ACC112 (cell line): ENCODE measurements at regions not wholly inside any gene's neighbourhood (a gene's known extent, or its start where the extent isn't known, plus 50 kb on each side); places are given as distances from the start of the nearest gene placed in this dataset.

Source experiments
- H2AFZ ChIP-seq: fragments of 200-600 bp; sonication (generic); one replicate; pipeline ENCODE4 v1.6.0; 2017; ENCODE audit warnings: antibody characterized with exemption, low read length; ENCODE audit not compliant: unreplicated experiment
- H3K27ac ChIP-seq: fragments of 200-600 bp; sonication (generic); 2 replicates; pipeline ENCODE4 v1.5.1; 2014; ENCODE audit warnings: low read depth, mild to moderate bottlenecking, antibody characterized with exemption, low read length, moderate library complexity
- H3K27me3 ChIP-seq: fragments of 200-600 bp; sonication (generic); 2 replicates; pipeline ENCODE4 v1.6.1; 2014; ENCODE audit warnings: mild to moderate bottlenecking, antibody characterized with exemption, low read length, moderate library complexity, mixed read lengths; ENCODE audit not compliant: insufficient read depth
- H3K36me3 ChIP-seq: fragments of 200-600 bp; sonication (generic); 2 replicates; pipeline ENCODE4 v1.6.1; 2016; ENCODE audit warnings: mild to moderate bottlenecking, antibody characterized with exemption, low read length, moderate library complexity, mixed read lengths; ENCODE audit not compliant: insufficient read depth
- H3K4me1 ChIP-seq: fragments of 200-600 bp; sonication (generic); one replicate; pipeline ENCODE4 v1.6.1; 2016; ENCODE audit warnings: low read length, mixed read lengths; ENCODE audit not compliant: insufficient read depth, unreplicated experiment, control insufficient read depth
- H3K4me3 ChIP-seq: fragments of 200-600 bp; sonication (generic); 2 replicates; pipeline ENCODE4 v1.5.1; 2014; ENCODE audit warnings: mild to moderate bottlenecking, low read depth, low read length
- H3K79me2 ChIP-seq: fragments of 200-600 bp; sonication (generic); one replicate; pipeline ENCODE4 v1.6.0; 2016; ENCODE audit warnings: low read length; ENCODE audit not compliant: control insufficient read depth, unreplicated experiment, insufficient read depth

DNA sequence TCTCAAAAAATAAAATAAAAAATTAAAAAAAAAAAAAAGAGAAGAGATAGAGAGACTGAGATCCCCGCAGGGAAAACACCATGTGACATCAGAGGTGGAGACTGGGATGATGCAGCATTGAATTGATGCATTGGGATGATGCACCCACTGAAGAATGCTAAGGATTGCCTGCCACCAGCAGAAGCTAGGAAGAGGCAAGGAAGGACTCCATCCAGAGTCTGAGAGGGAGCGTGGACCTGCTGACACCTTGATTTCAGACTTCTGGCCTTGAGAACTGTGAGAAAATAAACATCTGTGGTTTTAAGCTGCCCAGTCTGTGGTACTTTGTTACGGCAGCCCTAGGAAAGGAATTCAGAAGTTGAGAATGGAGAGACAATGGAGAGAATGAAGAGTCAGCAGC lies 89.8 kb upstream of the PRPS1L1 start:
- Histone ChIP-seq H3K36me3 (no peaks in the 10 kb centered on the region), H3K79me2 (no peaks in the 10 kb centered on the region), H3K27ac (no peak overlapping the region), H3K4me3 (no peak overlapping the region), H2AFZ (no peak overlapping the region), H3K27me3 (no peaks in the 10 kb centered on the region), H3K4me1 (no peaks in the 10 kb centered on the region)

DNA sequence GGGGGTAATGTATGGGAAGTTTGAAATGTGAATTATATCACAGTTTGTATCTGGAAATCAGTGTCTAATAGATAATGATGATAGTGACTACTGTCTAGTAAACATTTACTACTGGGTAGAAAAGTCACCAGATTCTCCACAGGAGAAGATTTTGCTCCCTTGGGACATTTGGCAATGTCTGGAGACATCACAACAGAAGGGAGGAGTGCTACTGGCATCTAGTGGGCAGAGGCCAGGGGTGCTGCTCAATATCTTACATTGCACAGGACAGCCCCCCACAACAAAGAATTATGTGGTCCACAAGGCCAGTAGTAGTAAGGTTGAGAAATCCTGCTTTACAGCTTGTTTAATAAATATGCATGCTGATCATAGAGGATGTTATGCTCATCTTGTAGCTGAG lies 92.3 kb upstream of the PRPS1L1 start:
- no peaks in the 10 kb centered on the region for H3K4me1 ChIP-seq
- no peak overlapping the region for H3K27ac ChIP-seq
- H3K27me3 ChIP-seq: no peaks in the 10 kb centered on the region

DNA sequence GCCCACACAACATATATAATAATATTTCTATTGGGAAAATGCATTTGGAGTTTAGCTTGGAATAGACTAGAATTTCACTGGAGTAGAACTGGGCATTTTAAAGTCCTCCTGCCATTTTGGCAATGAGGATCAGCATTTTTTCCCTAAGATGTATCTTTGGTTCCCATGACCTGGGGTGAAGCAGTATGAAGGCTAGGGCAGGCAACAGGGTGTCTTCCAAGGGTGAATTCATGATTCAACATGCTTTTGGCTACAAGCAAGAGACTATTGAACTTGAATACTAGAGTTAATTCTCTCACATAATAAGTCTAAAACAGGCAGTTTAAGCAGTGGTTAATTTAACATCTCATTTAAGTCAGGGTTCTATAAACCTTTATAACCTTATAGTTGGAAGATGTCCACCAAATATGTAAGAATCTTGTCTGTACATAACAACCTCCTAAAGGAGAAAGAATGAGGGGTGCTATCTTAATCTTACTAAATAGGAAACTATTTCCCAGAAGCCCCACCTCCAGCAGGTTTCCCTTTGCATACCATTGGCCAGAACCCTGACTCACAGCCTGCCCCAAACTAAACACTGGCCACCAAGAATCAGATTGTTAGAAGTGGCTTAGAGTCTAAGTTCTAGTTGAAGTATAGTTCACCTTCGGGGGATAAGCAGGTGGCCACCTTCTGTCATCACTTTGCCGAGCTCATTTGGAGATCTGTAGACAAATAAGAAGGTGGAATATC lies 96.0 kb upstream of the PRPS1L1 start:
- no peak overlapping the region for H2AFZ ChIP-seq
- no peak overlapping the region for H3K27ac ChIP-seq
- no peak overlapping the region for H3K4me3 ChIP-seq
- no peaks in the 10 kb centered on the region for H3K79me2 ChIP-seq
- no peaks in the 10 kb centered on the region for H3K36me3 ChIP-seq
- H3K27me3 ChIP-seq: no peaks in the 10 kb centered on the region
- H3K4me1 ChIP-seq: no peaks in the 10 kb centered on the region

More for the DNA sequence above, 92.3 kb upstream of the PRPS1L1 start:
- H3K79me2 ChIP-seq: no peaks in the 10 kb centered on the region
- no peak overlapping the region for H3K4me3 ChIP-seq
- H3K36me3 ChIP-seq: no peaks in the 10 kb centered on the region
- no peak overlapping the region for H2AFZ ChIP-seq

DNA sequence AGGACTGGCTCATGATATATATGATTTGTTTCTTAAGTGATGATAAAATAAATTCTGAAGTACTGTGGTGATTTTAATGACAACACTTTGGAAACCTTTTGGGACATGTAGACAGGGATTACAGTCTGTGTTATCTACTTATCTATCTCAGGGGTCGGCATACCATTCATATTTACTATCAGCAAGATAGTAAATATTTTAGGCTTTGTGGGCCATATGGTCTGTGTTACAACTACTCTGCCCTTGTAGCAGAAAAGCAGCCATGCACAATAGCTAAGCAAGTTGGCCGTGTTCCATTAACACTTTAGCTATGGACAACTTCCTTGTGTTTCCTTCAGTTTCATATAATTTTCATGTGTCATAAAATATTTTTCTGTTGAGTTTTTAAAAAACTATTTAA lies 97.8 kb upstream of the PRPS1L1 start:
- Histone ChIP-seq H3K36me3 (no peaks in the 10 kb centered on the region), H2AFZ (no peak overlapping the region), H3K27ac (no peak overlapping the region), H3K4me1 (no peaks in the 10 kb centered on the region), H3K4me3 (no peak overlapping the region), H3K27me3 (no peaks in the 10 kb centered on the region), H3K79me2 (no peaks in the 10 kb centered on the region)

DNA sequence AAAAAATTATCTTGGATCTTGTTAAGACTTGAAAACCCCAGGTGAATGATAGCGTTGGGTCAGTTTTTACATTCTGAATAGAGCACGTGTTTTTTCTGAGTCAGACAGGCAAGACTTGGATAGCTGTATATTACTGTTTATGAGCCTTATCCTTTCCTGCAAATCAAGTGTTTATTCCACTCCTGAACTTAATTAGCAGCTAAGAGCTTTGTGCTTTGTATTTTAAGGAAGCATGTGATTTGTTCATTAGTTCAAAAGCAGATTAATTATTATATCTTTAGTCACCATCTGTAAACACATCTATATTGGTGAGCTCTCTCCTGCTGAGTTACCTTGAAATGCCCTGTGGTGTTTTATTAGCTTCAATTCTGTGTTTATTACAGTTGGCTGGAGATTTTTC lies 98.6 kb upstream of the PRPS1L1 start:
- no peaks in the 10 kb centered on the region for H3K79me2 ChIP-seq
- H3K27ac ChIP-seq: no peak overlapping the region
- no peaks in the 10 kb centered on the region for H3K36me3 ChIP-seq
- H3K4me3 ChIP-seq: no peak overlapping the region
- no peaks in the 10 kb centered on the region for H3K27me3 ChIP-seq
- H2AFZ ChIP-seq: no peak overlapping the region
- H3K4me1 ChIP-seq: no peaks in the 10 kb centered on the region

GRCh38 chr7:18128846-18129245 lies 101.2 kb upstream of the PRPS1L1 start:
- Histone ChIP-seq H3K79me2 (no peaks in the 10 kb centered on the region), H3K4me3 (no peak overlapping the region), H3K36me3 (no peaks in the 10 kb centered on the region), H3K27me3 (no peaks in the 10 kb centered on the region), H3K4me1 (no peaks in the 10 kb centered on the region), H2AFZ (no peak overlapping the region), H3K27ac (no peak overlapping the region)

GRCh38 chr7:18132811-18133210 lies 105.2 kb upstream of the PRPS1L1 start:
- Histone ChIP-seq H3K4me3 (no peak overlapping the region), H3K79me2 (no peaks in the 10 kb centered on the region)

GRCh38 chr7:18133921-18134320 lies 106.3 kb upstream of the PRPS1L1 start:
- Histone ChIP-seq H3K79me2 (no peaks in the 10 kb centered on the region), H2AFZ (no peak overlapping the region), H3K4me3 (no peak overlapping the region), H3K27me3 (no peaks in the 10 kb centered on the region), H3K36me3 (no peaks in the 10 kb centered on the region), H3K4me1 (no peaks in the 10 kb centered on the region), H3K27ac (no peak overlapping the region)

More at GRCh38 chr7:18132811-18133210, 105.2 kb upstream of the PRPS1L1 start:
- Histone ChIP-seq H3K4me1 (no peaks in the 10 kb centered on the region), H3K27me3 (no peaks in the 10 kb centered on the region), H2AFZ (no peak overlapping the region), H3K27ac (no peak overlapping the region), H3K36me3 (no peaks in the 10 kb centered on the region)

DNA sequence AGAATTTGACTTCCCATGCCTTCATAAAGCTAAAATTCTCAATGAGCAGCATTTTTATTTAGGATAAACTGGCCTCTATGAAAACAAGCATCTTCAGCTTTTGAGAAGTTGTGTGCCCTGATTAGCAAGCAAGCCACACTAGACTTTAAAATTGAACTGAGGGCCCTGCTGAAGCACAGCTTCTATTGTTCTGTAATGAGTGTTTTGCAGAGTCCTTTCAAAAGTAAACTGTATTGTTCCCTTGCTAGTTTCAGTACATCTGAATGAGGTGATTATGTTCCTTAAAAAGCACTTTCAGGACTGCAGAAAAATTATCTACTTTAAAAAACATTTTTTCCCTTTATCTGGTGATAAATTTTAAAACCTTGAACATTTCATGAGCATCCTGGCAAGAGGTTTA lies 113.3 kb upstream of the PRPS1L1 start:
- H3K36me3 ChIP-seq: no peaks in the 10 kb centered on the region
- H3K79me2 ChIP-seq: no peaks in the 10 kb centered on the region
- H3K4me1 ChIP-seq: no peaks in the 10 kb centered on the region
- no peak overlapping the region for H2AFZ ChIP-seq
- H3K4me3 ChIP-seq: no peak overlapping the region
- peaks cover 9% of the 10 kb centered on the region; the same call in 1 of the 2 replicates for H3K27me3 ChIP-seq
- H3K27ac ChIP-seq: no peak overlapping the region

DNA sequence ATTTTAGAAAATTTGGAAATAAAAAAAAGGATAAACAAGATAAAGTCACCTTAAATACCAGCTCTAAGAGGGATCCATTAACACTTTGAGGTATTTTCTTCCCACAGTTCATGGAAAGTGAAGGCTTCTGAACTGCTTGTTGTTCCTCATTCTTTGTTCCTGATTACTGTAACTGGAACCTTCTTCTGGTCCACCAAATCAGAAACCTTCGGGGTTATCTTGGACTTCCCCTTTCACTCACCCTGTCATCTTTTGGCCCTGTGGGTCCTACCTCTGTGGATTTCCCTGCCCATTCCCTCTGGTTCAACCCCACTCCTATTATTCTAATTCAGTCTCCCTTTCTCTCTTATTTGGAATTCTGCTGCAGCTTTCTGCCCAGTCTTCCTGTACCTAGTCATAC lies 116.5 kb upstream of the PRPS1L1 start:
- Histone ChIP-seq H3K36me3 (no peaks in the 10 kb centered on the region), H3K27me3 (peaks cover 9% of the 10 kb centered on the region; the same call in 1 of the 2 replicates), H3K79me2 (no peaks in the 10 kb centered on the region), H2AFZ (no peak overlapping the region), H3K27ac (no peak overlapping the region), H3K4me3 (no peak overlapping the region), H3K4me1 (no peaks in the 10 kb centered on the region)

- Histone ChIP-seq H3K27ac (no peak overlapping the region), H3K79me2 (no peaks in the 10 kb centered on the region), H3K27me3 (0 out of 2 replicates have a peak, but pooled peaks cover 4% of the 10 kb centered on the region), H3K36me3 (no peaks in the 10 kb centered on the region), H2AFZ (no peak overlapping the region), H3K4me3 (no peak overlapping the region), H3K4me1 (no peaks in the 10 kb centered on the region)
Observed at GRCh38 chr7:18145160-18145559, 117.5 kb upstream of the PRPS1L1 start.
